ENCODE measurements at regions not wholly inside any gene's neighbourhood (a gene's known extent, or its start where the extent isn't known, plus 50 kb on each side); places are given as distances from the start of the nearest gene placed in this dataset.
"Not testable (repeated sequence)": the region's sequence is repeated elsewhere in the genome, so short reads cannot be mapped to it uniquely, and the experiment has no call there.

GRCh38 chr10:61588770-61589211 is 73.9 kb upstream of the CABCOCO1 start:
- no peak overlapping the region for H3K4me3 Mint-ChIP-seq
- no peak overlapping the region for H3K27ac Mint-ChIP-seq
- no peaks in the 10 kb centered on the region for H3K27me3 Mint-ChIP-seq (ENCODE audit: low read depth)
- peaks cover 13% of the 10 kb centered on the region for H3K4me1 Mint-ChIP-seq
- H3K9me3 Mint-ChIP-seq, result peaks cover 8% of the 10 kb centered on the region
- no peaks in the 10 kb centered on the region for H3K36me3 Mint-ChIP-seq
- no peak for TF ChIP-seq CTCF (IDR thresholded peaks at IDR 0.05; ENCODE audit: unreplicated experiment)
- no peak for DNase-seq (ENCODE audit: low spot score in 2 of 2, unreplicated experiment in 2 of 2)

- Mint-ChIP-seq H3K9me3 (peaks cover 8% of the 10 kb centered on the region), H3K4me1 (peaks cover 13% of the 10 kb centered on the region), H3K27ac (no peak overlapping the region), H3K4me3 (no peak overlapping the region), H3K27me3 (ENCODE audit: low read depth) (no peaks in the 10 kb centered on the region), H3K36me3 (no peaks in the 10 kb centered on the region)
- TF ChIP-seq CTCF (IDR thresholded peaks at IDR 0.05; ENCODE audit: unreplicated experiment), result no peak
- DNase-seq (ENCODE audit: low spot score in 2 of 2, unreplicated experiment in 2 of 2), result no peak
Observed at GRCh38 chr10:61586829-61587228, 75.9 kb upstream of the CABCOCO1 start.

GRCh38 chr10:61580608-61581007 is 82.1 kb upstream of the CABCOCO1 start:
- no peaks in the 10 kb centered on the region for H3K4me1 Mint-ChIP-seq

GRCh38 chr10:61570204-61570603 is 92.5 kb upstream of the CABCOCO1 start:
- H3K27ac Mint-ChIP-seq; H3K36me3 Mint-ChIP-seq; H3K27me3 Mint-ChIP-seq (ENCODE audit: low read depth); H3K4me3 Mint-ChIP-seq; H3K4me1 Mint-ChIP-seq; DNase-seq (ENCODE audit: low spot score in 2 of 2, unreplicated experiment in 2 of 2): not testable (repeated sequence)
- peaks cover 32% of the 10 kb centered on the region for H3K9me3 Mint-ChIP-seq

More at GRCh38 chr10:61580608-61581007, 82.1 kb upstream of the CABCOCO1 start:
- H3K36me3 Mint-ChIP-seq, result no peaks in the 10 kb centered on the region
- no peak overlapping the region for H3K4me3 Mint-ChIP-seq
- H3K27me3 Mint-ChIP-seq (ENCODE audit: low read depth), result peaks cover 7% of the 10 kb centered on the region
- peaks cover 8% of the 10 kb centered on the region for H3K9me3 Mint-ChIP-seq
- H3K27ac Mint-ChIP-seq, result no peak overlapping the region
- no peak for TF ChIP-seq CTCF (IDR thresholded peaks at IDR 0.05; ENCODE audit: unreplicated experiment)
- no peak for DNase-seq (ENCODE audit: low spot score in 2 of 2, unreplicated experiment in 2 of 2)

GRCh38 chr10:61567729-61568128 is 95.0 kb upstream of the CABCOCO1 start:
- H3K4me1 Mint-ChIP-seq, result no peaks in the 10 kb centered on the region
- H3K36me3 Mint-ChIP-seq, result peaks cover 3% of the 10 kb centered on the region
- no peak for TF ChIP-seq CTCF (IDR thresholded peaks at IDR 0.05; ENCODE audit: unreplicated experiment)
- H3K27ac Mint-ChIP-seq, result no peak overlapping the region
- H3K4me3 Mint-ChIP-seq, result no peak overlapping the region
- DNase-seq (ENCODE audit: low spot score in 2 of 2, unreplicated experiment in 2 of 2), result no peak
- H3K27me3 Mint-ChIP-seq (ENCODE audit: low read depth), result peaks cover 5% of the 10 kb centered on the region
- H3K9me3 Mint-ChIP-seq, result peaks cover 30% of the 10 kb centered on the region

GRCh38 chr10:61565819-61566560 is 96.7 kb upstream of the CABCOCO1 start:
- H3K4me3 Mint-ChIP-seq, result no peak overlapping the region
- no peak for DNase-seq (ENCODE audit: low spot score in 2 of 2, unreplicated experiment in 2 of 2)
- TF ChIP-seq CTCF (IDR thresholded peaks at IDR 0.05; ENCODE audit: unreplicated experiment), result no peak
- no peak overlapping the region for H3K27ac Mint-ChIP-seq
- H3K27me3 Mint-ChIP-seq (ENCODE audit: low read depth), result peaks cover 5% of the 10 kb centered on the region
- H3K4me1 Mint-ChIP-seq, result no peaks in the 10 kb centered on the region
- H3K36me3 Mint-ChIP-seq, result peaks cover 3% of the 10 kb centered on the region
- H3K9me3 Mint-ChIP-seq, result peaks cover 18% of the 10 kb centered on the region
